HG03039 (cell line): ENCODE measurements at regions not wholly inside any gene's neighbourhood (a gene's known extent, or its start where the extent isn't known, plus 50 kb on each side); places are given as distances from the start of the nearest gene placed in this dataset.

Source experiments
- ATAC-seq: cut with Tn5 transposase; IDR thresholded peaks from one replicate; pipeline ENCODE4 v1.9.1; 2021; ENCODE audit warnings: mild to moderate bottlenecking, moderate library complexity; ENCODE audit not compliant: unreplicated experiment

- ATAC-seq, result no peak
These were observed 1528.9 kb upstream of the FLRT2 start for GRCh38 chr14:84001023-84001422.

GRCh38 chr14:84003346-84003745, 1526.6 kb upstream of the FLRT2 start:
- ATAC-seq, result no peak

- no peak for ATAC-seq
These were observed 1523.2 kb upstream of the FLRT2 start for GRCh38 chr14:84006643-84007155.

GRCh38 chr14:84013424-84013823, 1516.5 kb upstream of the FLRT2 start:
- ATAC-seq, result no peak

GRCh38 chr14:84017495-84017894, 1512.4 kb upstream of the FLRT2 start:
- ATAC-seq, result no peak

GRCh38 chr14:84021433-84021832, 1508.5 kb upstream of the FLRT2 start:
- ATAC-seq, result no peak

GRCh38 chr14:84024231-84024820, 1505.6 kb upstream of the FLRT2 start:
- ATAC-seq, result no peak

DNA sequence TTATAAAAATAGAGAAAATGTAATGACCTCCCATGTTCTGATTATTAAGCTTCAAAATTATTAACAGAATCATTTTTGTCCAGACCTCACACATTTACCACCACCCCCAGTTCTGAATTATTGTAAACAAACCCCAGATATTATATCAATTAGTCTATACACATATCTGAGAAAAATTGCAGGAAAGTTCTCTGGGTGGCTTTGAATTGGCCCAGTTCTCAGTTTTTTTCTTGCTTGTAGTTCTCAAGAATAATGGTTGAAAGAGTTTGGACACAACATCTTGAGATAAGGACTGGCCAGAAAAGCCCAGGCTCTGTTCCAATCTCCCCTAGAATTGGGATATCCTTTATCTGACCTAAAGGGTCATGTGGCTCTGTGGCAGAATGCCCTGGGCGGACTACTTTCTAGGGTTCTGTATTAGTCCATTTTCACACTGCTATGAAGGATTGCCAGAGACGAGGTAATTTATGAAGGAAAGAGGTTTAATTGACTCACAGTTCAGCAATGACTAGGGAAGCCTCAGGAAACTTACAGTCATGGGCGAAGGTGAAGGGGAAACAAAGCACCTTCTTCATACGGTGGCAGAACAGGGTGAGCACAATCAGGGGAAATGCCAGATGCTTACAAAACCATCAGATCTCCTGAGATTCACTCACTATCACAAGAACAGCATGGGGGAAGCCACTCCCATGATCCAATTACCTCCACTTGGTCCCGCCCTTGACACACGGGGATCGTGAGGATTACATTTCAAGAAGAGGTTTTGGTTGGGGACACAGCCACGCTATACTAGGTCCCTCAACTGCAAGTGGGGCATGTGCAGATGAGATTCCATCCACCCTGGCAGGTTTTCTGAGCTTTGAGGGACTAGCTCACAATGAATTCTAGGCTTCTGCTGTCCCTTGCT, 1504.6 kb upstream of the FLRT2 start:
- no peak for ATAC-seq

- no peak for ATAC-seq
These were observed 1502.6 kb upstream of the FLRT2 start for GRCh38 chr14:84027351-84027750.

- no peak for ATAC-seq
These were observed 1501.8 kb upstream of the FLRT2 start for GRCh38 chr14:84028080-84028604.

DNA sequence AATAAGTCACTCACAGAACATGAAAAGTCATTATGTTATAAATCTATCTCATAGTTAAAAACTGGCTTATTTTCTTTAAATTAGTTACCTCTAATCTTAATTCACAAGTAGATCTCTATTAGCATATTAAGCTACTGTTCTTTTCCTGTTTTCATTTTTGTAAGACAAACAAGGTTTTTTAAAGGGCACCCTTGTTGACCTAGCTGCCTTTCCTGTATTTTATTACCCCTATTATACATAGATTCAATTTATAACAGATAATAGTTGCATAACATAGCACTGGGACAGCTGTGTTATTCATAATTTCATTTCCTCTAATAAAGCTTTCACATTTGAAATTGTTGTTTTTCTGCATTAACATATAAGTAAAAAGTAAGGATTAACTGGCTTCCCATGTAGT, 1500.7 kb upstream of the FLRT2 start:
- no peak for ATAC-seq

- no peak for ATAC-seq
These were observed 1500.2 kb upstream of the FLRT2 start for GRCh38 chr14:84029720-84030119.

DNA sequence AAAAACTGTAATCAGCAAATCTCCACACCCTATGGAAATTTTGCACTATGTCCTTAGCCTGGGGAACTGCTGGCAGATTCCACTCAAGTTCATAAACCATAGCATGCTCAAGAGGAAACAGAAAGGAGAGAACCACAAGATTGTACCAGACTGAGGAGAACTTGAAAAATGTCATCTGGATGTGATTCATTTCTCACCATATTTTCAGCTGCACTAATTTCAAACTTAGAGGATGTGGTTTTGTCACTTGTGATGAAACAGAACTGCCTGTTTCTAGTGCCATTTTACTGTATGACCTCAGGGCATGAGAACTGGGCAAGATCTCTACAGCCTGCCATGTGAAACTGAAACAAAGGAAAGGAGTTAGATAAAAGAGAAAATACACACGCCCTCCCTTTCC, 1493.1 kb upstream of the FLRT2 start:
- no peak for ATAC-seq

GRCh38 chr14:84037593-84037992, 1492.4 kb upstream of the FLRT2 start:
- no peak for ATAC-seq

- ATAC-seq, result no peak
These were observed 1489.8 kb upstream of the FLRT2 start for GRCh38 chr14:84040101-84040500.

DNA sequence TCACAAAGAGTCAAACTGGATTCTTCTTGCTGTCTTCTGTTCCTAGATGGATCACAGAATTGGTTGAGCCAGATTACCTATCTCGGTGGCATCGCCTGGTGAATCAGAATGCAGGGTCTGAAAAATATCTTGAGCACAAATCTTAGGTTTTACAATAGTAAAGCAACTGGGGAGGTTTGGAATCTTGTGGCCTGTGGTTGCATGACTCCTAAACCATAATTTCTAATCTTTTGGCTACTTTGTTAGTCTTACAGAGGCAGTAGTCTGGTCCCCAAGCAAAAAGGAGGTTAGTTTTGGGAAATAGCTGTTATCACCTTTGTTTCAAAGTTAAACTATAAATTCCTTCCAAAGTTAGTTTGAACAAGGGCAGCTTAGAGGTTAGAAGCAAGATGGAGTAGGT, 1488.5 kb upstream of the FLRT2 start:
- no peak for ATAC-seq

GRCh38 chr14:84042992-84043391, 1487.0 kb upstream of the FLRT2 start:
- no peak for ATAC-seq

DNA sequence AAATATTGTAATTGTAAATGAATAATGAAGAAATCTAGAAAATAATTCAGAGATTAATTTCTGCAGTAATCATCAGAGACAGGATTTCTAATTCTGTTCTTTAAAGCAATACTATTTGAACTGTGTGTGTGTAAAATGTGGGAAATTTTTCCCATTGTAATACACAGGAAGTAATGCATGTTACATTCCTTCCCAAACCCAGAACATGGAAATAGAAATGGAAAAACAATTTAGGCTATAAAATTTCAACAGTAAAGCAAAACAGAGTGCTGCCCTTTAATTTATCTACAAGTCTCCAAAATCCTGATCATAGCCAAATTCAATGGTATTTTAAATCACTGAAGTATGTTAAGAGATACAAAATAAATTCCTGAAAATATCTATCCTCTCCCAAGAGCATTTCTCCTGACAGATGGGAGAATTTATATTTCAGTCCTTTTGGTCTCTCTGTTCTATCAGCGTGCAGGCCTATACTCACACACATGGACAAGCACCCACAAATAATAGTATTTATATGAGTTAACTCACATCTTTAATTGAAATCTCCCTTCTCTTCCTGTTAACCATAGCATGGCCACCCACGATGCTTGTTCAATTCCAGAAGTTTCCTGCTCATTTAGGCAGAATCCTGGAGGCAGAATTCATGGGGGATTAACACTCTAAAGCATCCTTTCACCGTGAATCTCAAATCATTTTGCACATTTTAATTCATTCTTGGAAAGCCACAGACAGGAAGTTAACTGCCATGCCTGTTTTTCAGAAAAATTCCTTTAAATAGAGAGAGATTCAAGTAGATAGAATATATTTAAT, 1465.4 kb upstream of the FLRT2 start:
- ATAC-seq, result no peak

GRCh38 chr14:84065811-84066210, 1464.1 kb upstream of the FLRT2 start:
- no peak for ATAC-seq

GRCh38 chr14:84068288-84068687, 1461.7 kb upstream of the FLRT2 start:
- ATAC-seq, result no peak

DNA sequence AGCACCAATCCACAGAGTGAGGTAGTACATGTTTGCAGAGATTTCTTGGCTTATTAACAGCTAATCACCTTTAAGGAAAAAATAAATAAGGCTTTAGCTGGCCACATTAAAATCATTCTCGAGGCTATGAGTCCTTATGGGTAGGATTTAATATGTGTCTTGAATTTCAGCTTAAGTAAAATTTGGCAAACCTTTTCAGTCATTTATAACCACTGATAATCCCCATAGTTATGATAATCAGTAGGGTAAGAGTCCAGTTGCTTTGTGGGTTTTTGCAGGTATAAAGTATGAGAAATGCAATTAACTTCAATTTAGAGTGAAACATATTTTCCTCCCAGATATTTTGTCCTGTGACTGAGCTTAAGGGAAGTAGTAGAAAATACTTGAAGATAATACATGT, 1458.9 kb upstream of the FLRT2 start:
- no peak for ATAC-seq
